B cell (primary cell): ENCODE measurements at regions not wholly inside any gene's neighbourhood (a gene's known extent, or its start where the extent isn't known, plus 50 kb on each side); places are given as distances from the start of the nearest gene placed in this dataset.

Experiments
- EZH2 ChIP-seq: IDR thresholded peaks from 2 replicates; pipeline ENCODE4 v1.6.1; 2012; ENCODE audit warnings: borderline replicate concordance, low read depth, mild to moderate bottlenecking, moderate library complexity, low read length; ENCODE audit not compliant: insufficient read depth, poor library complexity, severe bottlenecking
- TF ChIP-seq, protein P1 (sequence below): fragments of 200-600 bp; IDR thresholded peaks from one replicate; pipeline ENCODE4 v1.8.0; 2022; ENCODE audit warnings: antibody characterized with exemption, mild to moderate bottlenecking

DNA sequence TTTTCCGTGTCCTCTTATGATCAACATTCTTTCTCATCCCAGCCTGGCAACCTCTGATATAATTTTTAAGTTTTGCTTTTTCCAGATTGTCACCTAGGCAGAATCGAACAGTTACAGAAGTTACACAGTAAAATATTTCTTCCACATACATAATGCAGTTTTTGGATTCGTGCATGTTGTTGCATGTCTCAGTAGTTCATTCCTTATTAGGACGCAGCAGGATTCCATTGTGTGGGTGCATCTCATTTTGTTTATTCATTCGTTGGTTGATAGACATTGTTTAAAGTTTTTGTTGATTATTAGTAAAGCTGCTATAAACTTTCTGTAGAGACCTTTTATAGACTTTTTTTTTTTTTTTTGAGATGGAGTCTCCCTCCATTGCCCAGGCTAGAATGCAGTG, 284.3 kb upstream of the FERMT1 start:
- TF ChIP-seq, protein P1, sequence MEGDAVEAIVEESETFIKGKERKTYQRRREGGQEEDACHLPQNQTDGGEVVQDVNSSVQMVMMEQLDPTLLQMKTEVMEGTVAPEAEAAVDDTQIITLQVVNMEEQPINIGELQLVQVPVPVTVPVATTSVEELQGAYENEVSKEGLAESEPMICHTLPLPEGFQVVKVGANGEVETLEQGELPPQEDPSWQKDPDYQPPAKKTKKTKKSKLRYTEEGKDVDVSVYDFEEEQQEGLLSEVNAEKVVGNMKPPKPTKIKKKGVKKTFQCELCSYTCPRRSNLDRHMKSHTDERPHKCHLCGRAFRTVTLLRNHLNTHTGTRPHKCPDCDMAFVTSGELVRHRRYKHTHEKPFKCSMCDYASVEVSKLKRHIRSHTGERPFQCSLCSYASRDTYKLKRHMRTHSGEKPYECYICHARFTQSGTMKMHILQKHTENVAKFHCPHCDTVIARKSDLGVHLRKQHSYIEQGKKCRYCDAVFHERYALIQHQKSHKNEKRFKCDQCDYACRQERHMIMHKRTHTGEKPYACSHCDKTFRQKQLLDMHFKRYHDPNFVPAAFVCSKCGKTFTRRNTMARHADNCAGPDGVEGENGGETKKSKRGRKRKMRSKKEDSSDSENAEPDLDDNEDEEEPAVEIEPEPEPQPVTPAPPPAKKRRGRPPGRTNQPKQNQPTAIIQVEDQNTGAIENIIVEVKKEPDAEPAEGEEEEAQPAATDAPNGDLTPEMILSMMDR = no peak
- TF ChIP-seq EZH2 = no peak
